ENCODE measurements at regions not wholly inside any gene's neighbourhood (a gene's known extent, or its start where the extent isn't known, plus 50 kb on each side); places are given as distances from the start of the nearest gene placed in this dataset.
A peak's percentile ranks its signal among the peaks of the same experiment; 100 is the strongest.

DNA sequence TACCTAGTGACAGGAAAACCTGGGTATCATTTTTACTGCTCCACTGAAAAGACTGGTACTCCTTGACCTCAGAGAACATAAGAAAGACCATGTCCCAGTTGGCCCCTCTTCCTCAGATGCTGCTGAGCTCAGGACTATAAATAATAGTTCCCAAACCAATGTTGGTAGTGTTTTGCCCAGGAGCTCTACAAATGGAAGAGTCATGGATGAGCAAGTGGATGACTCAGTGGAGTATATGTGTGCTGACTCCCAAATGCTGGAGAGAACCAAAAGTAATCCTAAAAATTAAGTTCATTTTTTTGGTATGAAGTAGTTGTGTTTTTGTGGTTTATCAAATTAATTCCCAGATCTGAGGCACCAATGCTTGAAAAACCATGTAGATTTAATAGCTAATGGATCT is 482.0 kb downstream of the KCNA4 start:
- H3K27ac ChIP-seq, result no peak overlapping the region
- TF ChIP-seq, protein P1, sequence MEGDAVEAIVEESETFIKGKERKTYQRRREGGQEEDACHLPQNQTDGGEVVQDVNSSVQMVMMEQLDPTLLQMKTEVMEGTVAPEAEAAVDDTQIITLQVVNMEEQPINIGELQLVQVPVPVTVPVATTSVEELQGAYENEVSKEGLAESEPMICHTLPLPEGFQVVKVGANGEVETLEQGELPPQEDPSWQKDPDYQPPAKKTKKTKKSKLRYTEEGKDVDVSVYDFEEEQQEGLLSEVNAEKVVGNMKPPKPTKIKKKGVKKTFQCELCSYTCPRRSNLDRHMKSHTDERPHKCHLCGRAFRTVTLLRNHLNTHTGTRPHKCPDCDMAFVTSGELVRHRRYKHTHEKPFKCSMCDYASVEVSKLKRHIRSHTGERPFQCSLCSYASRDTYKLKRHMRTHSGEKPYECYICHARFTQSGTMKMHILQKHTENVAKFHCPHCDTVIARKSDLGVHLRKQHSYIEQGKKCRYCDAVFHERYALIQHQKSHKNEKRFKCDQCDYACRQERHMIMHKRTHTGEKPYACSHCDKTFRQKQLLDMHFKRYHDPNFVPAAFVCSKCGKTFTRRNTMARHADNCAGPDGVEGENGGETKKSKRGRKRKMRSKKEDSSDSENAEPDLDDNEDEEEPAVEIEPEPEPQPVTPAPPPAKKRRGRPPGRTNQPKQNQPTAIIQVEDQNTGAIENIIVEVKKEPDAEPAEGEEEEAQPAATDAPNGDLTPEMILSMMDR (conservative IDR thresholded peaks at IDR 0.05), result no peak

DNA sequence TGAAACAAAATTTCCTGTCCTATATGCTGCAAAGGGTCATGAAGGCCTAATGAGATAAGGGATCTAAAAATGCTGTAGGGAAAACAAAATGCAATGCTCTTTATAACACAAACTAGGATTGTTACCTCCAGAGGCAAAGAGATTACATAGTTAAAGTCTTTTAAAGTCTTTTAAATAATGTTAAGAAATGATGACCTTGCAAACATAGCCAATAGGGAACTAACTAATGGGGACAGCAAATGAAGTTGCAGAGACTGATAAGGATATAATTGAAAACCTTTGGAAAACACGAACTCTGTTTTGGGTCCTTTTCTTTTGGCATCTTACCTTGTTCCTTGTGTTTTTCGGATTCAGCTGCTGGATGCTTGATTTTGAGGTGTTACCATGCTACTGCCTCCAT is 485.9 kb downstream of the KCNA4 start:
- no peak overlapping the region for H3K27ac ChIP-seq
- TF ChIP-seq, protein P1 (conservative IDR thresholded peaks at IDR 0.05), result no peak

DNA sequence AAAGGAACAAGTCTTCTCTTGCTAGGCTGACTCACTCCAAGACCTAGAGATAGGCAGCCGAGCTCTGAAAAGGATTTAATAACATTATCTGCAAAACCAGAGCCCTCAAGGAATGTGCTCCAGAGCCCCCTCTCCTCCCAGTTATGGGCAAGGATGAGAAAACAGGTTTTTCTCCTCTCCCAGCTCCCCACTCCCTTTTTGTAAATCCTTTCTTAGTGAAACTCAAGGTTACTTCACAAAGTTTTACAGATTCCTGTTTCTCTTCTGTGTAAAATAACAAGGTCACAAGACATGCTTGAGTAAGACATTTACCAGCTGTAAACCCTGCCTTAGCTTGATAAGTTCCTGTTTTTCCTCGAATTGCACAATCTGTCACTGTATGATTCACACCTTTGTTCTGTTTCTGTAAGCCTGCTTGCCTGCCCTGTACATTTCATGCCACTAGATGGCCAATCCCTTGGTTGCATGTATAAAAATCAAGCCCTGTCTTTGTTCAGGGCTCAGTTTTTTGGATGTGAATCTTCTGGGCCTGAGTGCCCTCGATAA is 489.4 kb downstream of the KCNA4 start:
- TF ChIP-seq, protein P1 (conservative IDR thresholded peaks at IDR 0.05), result peak; percentile 46; the same call in 1 of the 2 replicates
- H3K27ac ChIP-seq, result no peak overlapping the region

DNA sequence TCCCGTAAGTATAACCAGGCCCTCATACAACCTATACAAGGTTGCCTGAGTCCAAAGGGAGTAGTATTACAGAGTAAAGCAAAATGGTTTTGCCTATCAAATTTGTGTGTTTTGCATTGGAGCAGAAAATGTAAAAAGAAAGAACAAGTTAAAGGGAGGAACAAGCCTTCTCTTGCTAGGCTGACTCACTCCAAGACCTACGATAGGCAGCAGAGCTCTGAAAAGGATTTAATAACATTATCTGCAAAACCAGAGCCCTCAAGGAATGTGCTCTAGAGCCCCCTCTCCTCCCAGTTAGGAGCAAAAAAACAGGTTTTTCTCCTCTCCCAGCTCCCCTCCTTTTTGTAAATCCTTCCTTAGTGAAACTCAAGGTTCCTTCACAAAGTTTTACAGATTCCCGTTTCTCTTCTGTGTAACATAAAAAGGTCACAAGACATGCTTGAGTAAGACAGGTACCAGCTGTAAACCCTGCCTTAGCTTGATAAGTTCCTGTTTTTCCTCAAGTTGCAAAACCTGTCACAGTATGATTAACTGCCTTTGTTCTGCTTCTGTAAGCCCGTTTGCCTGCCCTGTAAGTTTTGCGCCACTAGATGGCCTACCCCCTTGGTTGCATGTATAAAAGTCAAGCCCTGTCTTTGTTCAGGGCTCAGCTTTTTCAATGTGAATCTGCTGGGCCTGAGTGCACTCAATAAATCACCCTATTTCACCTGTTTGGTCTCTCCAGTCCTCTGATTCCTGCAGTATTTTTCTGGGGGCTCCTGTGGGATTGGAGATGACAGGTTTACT is 498.2 kb downstream of the KCNA4 start:
- TF ChIP-seq, protein P1 (conservative IDR thresholded peaks at IDR 0.05), result no peak
- no peak overlapping the region for H3K27ac ChIP-seq

DNA sequence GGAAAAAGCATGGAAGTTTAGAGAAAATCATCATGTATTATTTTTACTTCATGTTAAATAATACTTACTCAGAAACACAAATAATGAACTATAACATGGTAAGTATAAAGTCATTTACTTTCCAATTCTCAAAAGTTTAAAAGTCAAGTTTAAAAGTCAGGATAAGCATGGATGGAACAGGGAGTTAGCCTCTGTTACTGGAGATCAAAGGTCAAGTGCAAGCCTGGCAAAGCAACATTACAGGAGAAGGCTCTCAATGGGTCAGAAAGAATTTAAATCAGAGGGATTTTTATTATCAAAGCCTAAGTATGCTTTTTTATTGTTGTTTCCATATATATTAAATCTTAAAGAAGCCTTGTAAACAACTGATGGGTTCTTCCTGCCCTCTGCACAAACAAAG is 505.4 kb downstream of the KCNA4 start:
- no peak overlapping the region for H3K27ac ChIP-seq
- TF ChIP-seq, protein P1 (conservative IDR thresholded peaks at IDR 0.05), result no peak

DNA sequence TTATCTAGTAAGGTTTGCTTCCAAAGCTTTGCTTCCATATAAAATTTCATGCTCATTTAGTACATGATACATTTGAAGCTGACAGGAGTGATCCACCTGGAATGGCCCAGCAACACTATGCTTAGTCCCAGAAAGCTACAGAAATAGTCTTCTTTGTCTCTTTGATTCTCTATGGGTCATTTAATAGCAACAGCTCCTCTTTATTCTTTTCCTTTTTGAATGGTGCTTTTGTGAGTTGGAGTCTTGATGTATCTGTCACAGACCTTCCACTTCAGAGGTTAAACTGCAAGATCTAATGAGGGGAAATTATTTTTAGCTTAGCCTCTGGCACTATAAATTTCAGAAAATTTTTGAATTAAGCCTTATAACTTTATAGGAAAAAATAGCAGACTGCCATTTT is 509.5 kb downstream of the KCNA4 start:
- H3K27ac ChIP-seq, result no peak overlapping the region
- TF ChIP-seq, protein P1 (conservative IDR thresholded peaks at IDR 0.05), result no peak

DNA sequence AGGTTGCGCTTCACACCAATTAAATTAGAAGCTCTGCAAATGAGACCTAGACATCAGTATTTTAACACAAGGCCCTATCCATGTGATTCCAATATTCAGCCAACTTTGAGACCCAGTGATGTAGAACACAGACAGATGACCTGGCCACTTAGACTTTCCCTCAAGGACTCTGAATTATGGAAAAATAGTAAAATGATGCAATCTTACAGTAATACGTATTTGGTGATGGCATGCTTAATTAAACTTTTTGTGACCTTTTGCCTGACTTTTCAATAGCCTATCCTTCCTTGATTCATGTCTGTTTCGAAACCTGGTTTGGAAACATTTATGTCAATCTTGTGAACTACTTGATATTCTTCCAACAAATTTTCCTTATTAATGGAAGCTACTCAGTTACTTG is 521.2 kb downstream of the KCNA4 start:
- H3K27ac ChIP-seq, result no peak overlapping the region
- TF ChIP-seq, protein P1 (conservative IDR thresholded peaks at IDR 0.05), result no peak
